Superior temporal gyrus (tissue), 1 donor: ENCODE measurements at regions not wholly inside any gene's neighbourhood (a gene's known extent, or its start where the extent isn't known, plus 50 kb on each side); places are given as distances from the start of the nearest gene placed in this dataset.
"Not testable (repeated sequence)": the region's sequence is repeated elsewhere in the genome, so short reads cannot be mapped to it uniquely, and the experiment has no call there.

Experiments used
- DNase-seq: peaks from one replicate; pipeline ENCODE4 v3.0.0-alpha.2; 2016; ENCODE audit errors: extremely low spot score

DNA sequence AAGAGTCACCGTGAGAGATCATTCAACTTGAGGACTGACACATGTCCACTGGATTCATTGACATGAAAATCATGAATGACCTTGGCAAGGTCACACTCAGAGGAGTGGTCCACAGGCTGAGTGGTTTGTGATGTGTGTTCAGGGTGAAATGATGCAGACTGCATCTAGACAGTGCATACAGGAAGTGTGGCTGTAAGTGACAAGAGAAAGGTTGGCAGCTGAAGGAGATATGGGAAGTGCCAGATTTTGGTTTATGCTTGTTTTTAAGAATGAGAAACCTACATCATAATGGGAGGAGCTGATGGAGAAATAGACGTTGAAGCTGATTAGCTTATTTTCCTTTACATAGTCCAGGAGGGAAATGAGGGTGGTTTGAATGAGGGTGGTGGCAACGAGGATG, 64.8 kb upstream of the VIPR2 start:
- no peak for DNase-seq

DNA sequence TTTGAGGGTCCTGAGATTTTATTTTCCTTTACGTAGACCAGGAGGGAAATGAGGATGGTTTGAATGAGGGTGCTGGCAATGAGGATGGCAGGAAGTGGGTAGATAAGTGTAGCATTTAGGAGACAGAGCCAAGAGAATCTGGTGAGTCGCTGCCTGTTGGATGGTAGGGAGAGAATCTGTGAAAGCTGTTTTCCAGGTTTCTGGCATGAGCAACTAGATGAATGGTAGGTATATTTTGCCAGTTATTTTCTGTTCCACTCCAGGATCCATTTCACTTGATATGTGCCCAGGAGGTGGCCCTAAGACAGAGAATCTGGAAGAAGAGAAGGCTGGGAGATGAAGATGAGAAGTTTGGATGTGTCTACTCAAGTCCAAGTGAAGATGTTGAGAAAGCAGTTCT, 63.3 kb upstream of the VIPR2 start:
- no peak for DNase-seq

- no peak for DNase-seq
Observed at GRCh38 chr7:159207393-159207792, 62.7 kb upstream of the VIPR2 start.

GRCh38 chr7:159205833-159206232, 61.2 kb upstream of the VIPR2 start:
- DNase-seq: no peak

- DNase-seq: no peak
Observed at GRCh38 chr7:159204664-159205063, 60.0 kb upstream of the VIPR2 start.

- not testable (repeated sequence) for DNase-seq
Observed at GRCh38 chr7:159203253-159203652, 58.6 kb upstream of the VIPR2 start.

- DNase-seq: no peak
Observed at GRCh38 chr7:159201722-159202330, 57.2 kb upstream of the VIPR2 start.

DNA sequence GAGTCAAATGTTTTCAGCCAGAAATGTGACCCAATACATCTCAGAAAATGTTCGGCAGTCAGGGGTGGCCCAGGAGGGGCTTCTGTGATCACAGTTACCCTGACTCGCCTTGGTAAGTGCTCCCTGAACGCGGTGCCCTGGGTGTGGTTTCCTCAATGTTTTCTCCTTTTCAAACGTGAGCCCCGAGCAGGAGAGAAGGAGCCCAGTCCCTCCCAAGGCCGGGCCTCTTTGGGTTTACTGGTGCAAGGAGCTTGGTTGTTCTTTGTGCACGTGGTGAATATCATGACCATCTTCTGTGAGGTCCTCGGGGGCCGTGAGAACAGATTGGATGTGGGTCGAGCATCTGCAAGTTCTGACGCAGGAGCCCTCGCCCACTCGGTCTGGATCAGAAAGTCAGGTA, 55.8 kb upstream of the VIPR2 start:
- DNase-seq: no peak

DNA sequence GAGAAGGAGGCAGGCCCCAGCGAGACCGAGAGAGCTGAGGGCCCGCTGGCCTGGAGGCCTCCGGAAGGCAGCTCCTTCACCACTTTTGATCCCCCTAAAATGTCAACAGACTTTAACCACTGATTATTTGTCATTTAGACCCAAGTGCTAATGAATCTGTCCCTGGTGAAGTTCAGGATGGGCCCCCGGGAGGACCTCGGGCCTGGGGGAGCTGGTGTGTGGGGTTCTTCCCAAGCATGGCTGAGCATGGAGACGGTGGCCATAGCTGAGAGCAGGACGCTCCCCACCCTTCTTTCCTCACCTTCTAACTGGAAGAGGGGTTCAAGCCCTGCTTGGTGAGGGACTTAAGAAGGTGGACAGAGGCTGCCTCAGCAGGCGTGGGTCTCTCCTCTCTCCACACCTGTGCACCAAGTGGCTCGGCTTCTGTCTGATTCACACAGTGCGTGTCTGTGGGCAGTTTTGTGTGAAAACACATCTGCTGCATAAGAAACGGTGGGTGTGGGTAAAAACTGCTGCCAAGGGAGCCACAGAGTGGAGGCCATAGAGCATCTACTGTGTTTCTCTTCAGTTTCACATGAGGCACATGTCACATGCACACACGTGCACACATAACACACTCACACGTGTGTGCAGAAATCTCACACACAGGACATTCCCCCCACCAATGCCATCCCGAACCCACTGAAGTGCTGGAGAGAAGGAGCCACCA, 53.5 kb upstream of the VIPR2 start:
- DNase-seq: no peak

DNA sequence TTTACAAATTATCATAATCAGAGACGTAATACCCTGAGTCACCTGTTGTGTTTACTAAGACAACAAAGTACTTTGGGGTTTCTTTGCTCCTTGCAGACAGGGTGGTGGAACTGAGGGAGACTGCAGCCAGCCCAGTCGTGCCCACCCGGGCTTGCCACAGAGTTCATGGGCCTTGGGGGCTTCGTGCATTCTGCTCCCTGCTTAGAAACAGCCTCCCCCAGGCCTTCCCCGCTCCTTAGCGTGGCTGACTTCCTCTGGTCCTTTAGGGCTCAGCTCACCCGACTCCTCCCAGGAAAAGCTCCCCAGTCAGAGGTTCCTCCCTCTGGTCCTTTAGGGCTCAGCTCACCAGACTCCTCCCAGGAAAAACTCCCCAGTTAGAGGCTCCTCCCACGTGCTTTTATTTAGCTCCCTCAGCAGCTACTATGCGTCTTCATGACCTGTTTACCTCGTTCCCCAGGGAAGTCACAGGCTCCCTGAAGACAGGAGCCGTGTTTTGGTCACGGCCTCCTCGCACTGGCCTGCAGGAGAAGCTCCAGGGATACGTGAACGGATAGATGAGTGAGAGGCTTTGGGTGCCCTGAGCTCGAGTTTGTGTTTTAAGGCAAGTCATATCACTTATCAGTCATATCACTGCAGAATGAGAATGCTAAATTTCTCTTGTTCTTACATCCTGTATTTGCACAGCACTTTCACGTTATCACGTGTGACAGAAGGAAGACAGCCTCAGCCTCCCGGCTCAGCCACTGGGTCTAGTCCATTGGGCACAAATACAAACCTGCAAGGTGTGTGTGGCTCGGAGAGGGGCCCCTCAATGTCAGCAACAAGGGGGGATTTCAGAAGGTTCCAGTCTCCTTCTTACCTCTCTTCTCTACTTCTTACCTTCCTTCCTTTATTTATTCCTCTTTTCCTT, 52.7 kb upstream of the VIPR2 start:
- DNase-seq: no peak

DNA sequence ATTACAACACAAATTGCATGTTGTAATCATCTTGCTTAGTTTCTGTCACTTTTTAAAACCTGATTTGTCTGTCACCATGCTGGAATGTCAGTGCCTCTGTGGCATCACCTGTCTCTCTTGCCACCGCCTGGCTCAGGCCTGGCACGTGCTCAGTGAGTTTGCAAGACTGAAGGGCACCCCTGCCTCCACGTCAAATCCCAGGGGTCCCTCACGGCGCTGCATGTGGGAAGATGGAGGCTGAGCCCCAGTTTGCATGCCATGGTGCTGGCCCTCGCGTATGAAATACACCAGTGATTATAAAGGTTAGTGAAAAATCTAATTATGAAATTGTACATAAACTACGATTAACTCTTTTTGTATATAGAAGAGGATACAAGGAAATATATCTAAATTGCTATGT, 51.9 kb upstream of the VIPR2 start:
- no peak for DNase-seq

- no peak for DNase-seq
Observed at GRCh38 chr7:159195946-159196345, 51.3 kb upstream of the VIPR2 start.
